BJ (cell line): ENCODE measurements at regions not wholly inside any gene's neighbourhood (a gene's known extent, or its start where the extent isn't known, plus 50 kb on each side); places are given as distances from the start of the nearest gene placed in this dataset.

ENCODE experiments used
- CTCF ChIA-PET: fragments of 350-600 bp; formaldehyde crosslinking; extraction: SDS; loops from one replicate; lab custom pipeline; 2021; ENCODE audit warnings: antibody characterized with exemption, inconsistent platforms; lab: Yijun Ruan, JAX
- POLR2A ChIA-PET: fragments of 300-600 bp; sonication (Branson Sonifier 250); formaldehyde crosslinking; extraction: SDS; loops from one replicate; lab custom pipeline; 2021; ENCODE audit warnings: antibody characterized with exemption; lab: Charles Lee
- DNase-seq: peaks from one replicate; pipeline ENCODE4 v3.0.0-alpha.2; 2011; ENCODE audit warnings: low read depth
- H3K27me3 ChIP-seq: 2 replicates; pipeline ENCODE4 v1.6.0; 2011; ENCODE audit warnings: low read length; ENCODE audit not compliant: control insufficient read depth, insufficient read depth
- H3K36me3 ChIP-seq: 2 replicates; pipeline ENCODE4 v1.5.1; 2011; ENCODE audit warnings: low read length; ENCODE audit not compliant: control insufficient read depth, insufficient read depth
- H3K4me3 ChIP-seq: 2 replicates; pipeline ENCODE4 v1.5.1; 2011; ENCODE audit warnings: low read depth, mild to moderate bottlenecking, control low read depth, low read length
- CTCF ChIP-seq: IDR thresholded peaks from 2 replicates; pipeline ENCODE4 v1.5.1; 2011; ENCODE audit warnings: low read depth, mild to moderate bottlenecking, control low read depth, inconsistent platforms, low read length, moderate library complexity; ENCODE audit not compliant: insufficient read depth

- no peak for TF ChIP-seq CTCF
- POLR2A ChIA-PET = no interaction called here
- DNase-seq = no peak
- Histone ChIP-seq H3K4me3 (no peak overlapping the region), H3K36me3 (no peaks in the 10 kb centered on the region), H3K27me3 (no peaks in the 10 kb centered on the region)
- CTCF ChIA-PET = interaction anchor here (1.2 kb wide), 1 partner anchor 8 kb away, joined by 3 read pairs; no protein-coding TSS in a partner anchor
Measured at GRCh38 chr4:28427306-28428085, 1566.9 kb downstream of the STIM2 start.

- H3K4me3 ChIP-seq = no peak overlapping the region
- H3K27me3 ChIP-seq = no peaks in the 10 kb centered on the region
- ChIA-PET POLR2A (no interaction called here), CTCF (interaction anchor here (0.6 kb wide), 1 partner anchor 100 kb away, joined by 3 read pairs; no protein-coding TSS in a partner anchor)
- DNase-seq = no peak
- no peak for TF ChIP-seq CTCF
- H3K36me3 ChIP-seq = no peaks in the 10 kb centered on the region
Measured at GRCh38 chr4:28432348-28433025, 1571.8 kb downstream of the STIM2 start.

- no peaks in the 10 kb centered on the region for H3K36me3 ChIP-seq
- ChIA-PET CTCF (interaction anchor here (0.7 kb wide), 1 partner anchor 9 kb away, joined by 3 read pairs; no protein-coding TSS in a partner anchor), POLR2A (no interaction called here)
- H3K27me3 ChIP-seq = no peaks in the 10 kb centered on the region
- H3K4me3 ChIP-seq = no peak overlapping the region
- no peak for TF ChIP-seq CTCF
- no peak for DNase-seq
Measured at GRCh38 chr4:28435314-28435713, 1574.7 kb downstream of the STIM2 start.

- Histone ChIP-seq H3K27me3 (no peaks in the 10 kb centered on the region), H3K36me3 (no peaks in the 10 kb centered on the region), H3K4me3 (no peak overlapping the region)
- ChIA-PET POLR2A (no interaction called here), CTCF (no interaction called here)
- no peak for TF ChIP-seq CTCF
- no peak for DNase-seq
Measured at GRCh38 chr4:28436191-28437080, 1575.8 kb downstream of the STIM2 start.

GRCh38 chr4:28443371-28443770, 1582.7 kb downstream of the STIM2 start:
- Histone ChIP-seq H3K27me3 (no peaks in the 10 kb centered on the region), H3K36me3 (no peaks in the 10 kb centered on the region), H3K4me3 (no peak overlapping the region)
- CTCF ChIA-PET = interaction anchor here (0.9 to 1.5 kb wide), 3 partner anchors 10 to 16 kb away, joined by 3 to 5 read pairs (median 3); no protein-coding TSS in a partner anchor
- DNase-seq = no peak
- no peak for TF ChIP-seq CTCF
- POLR2A ChIA-PET = no interaction called here
